ENCODE measurements at regions not wholly inside any gene's neighbourhood (a gene's known extent, or its start where the extent isn't known, plus 50 kb on each side); places are given as distances from the start of the nearest gene placed in this dataset.

GRCh38 chr18:76233876-76234675 is 261.0 kb downstream of the ZNF516 start:
- CTCF ChIA-PET, result no interaction called here
- no peak overlapping the region for H3K4me3 Mint-ChIP-seq
- H3K36me3 Mint-ChIP-seq (ENCODE audit: low read depth), result no peaks in the 10 kb centered on the region
- H3K27me3 Mint-ChIP-seq, result peaks cover 2% of the 10 kb centered on the region
- no peaks in the 10 kb centered on the region for H3K4me1 Mint-ChIP-seq
- DNase-seq, result no peak
- no peak overlapping the region for H3K27ac Mint-ChIP-seq
- POLR2A ChIA-PET, result no interaction called here
- H3K9me3 Mint-ChIP-seq, result peaks cover 1% of the 10 kb centered on the region

GRCh38 chr18:76233406-76233805 is 261.6 kb downstream of the ZNF516 start:
- Mint-ChIP-seq H3K27ac (no peak overlapping the region), H3K4me1 (no peaks in the 10 kb centered on the region), H3K4me3 (no peak overlapping the region), H3K9me3 (no peaks in the 10 kb centered on the region), H3K36me3 (ENCODE audit: low read depth) (no peaks in the 10 kb centered on the region), H3K27me3 (peaks cover 2% of the 10 kb centered on the region)
- ChIA-PET POLR2A (no interaction called here), CTCF (no interaction called here)
- DNase-seq, result no peak

GRCh38 chr18:76232779-76233178 is 262.3 kb downstream of the ZNF516 start:
- DNase-seq, result no peak
- ChIA-PET POLR2A (no interaction called here), CTCF (no interaction called here)
- H3K4me3 Mint-ChIP-seq, result no peak overlapping the region
- H3K36me3 Mint-ChIP-seq (ENCODE audit: low read depth), result no peaks in the 10 kb centered on the region
- no peak overlapping the region for H3K27ac Mint-ChIP-seq
- no peaks in the 10 kb centered on the region for H3K9me3 Mint-ChIP-seq
- peaks cover 2% of the 10 kb centered on the region for H3K27me3 Mint-ChIP-seq
- H3K4me1 Mint-ChIP-seq, result no peaks in the 10 kb centered on the region

GRCh38 chr18:76232010-76232409 is 263.0 kb downstream of the ZNF516 start:
- POLR2A ChIA-PET, result no interaction called here

GRCh38 chr18:76231402-76231801 is 263.6 kb downstream of the ZNF516 start:
- H3K27ac Mint-ChIP-seq, result no peak overlapping the region

More at GRCh38 chr18:76232010-76232409, 263.0 kb downstream of the ZNF516 start:
- DNase-seq, result no peak
- H3K4me1 Mint-ChIP-seq, result no peaks in the 10 kb centered on the region
- no peak overlapping the region for H3K27ac Mint-ChIP-seq
- H3K4me3 Mint-ChIP-seq, result no peak overlapping the region
- H3K36me3 Mint-ChIP-seq (ENCODE audit: low read depth), result no peaks in the 10 kb centered on the region
- peaks cover 2% of the 10 kb centered on the region for H3K27me3 Mint-ChIP-seq
- CTCF ChIA-PET, result no interaction called here
- H3K9me3 Mint-ChIP-seq, result no peaks in the 10 kb centered on the region

GRCh38 chr18:76230791-76231190 is 264.3 kb downstream of the ZNF516 start:
- Mint-ChIP-seq H3K9me3 (no peaks in the 10 kb centered on the region), H3K27ac (no peak overlapping the region), H3K4me1 (no peaks in the 10 kb centered on the region), H3K27me3 (no peaks in the 10 kb centered on the region), H3K4me3 (no peak overlapping the region), H3K36me3 (ENCODE audit: low read depth) (no peaks in the 10 kb centered on the region)
- no peak for DNase-seq
- ChIA-PET CTCF (no interaction called here), POLR2A (no interaction called here)

More at GRCh38 chr18:76231402-76231801, 263.6 kb downstream of the ZNF516 start:
- ChIA-PET CTCF (no interaction called here), POLR2A (no interaction called here)
- Mint-ChIP-seq H3K9me3 (no peaks in the 10 kb centered on the region), H3K36me3 (ENCODE audit: low read depth) (no peaks in the 10 kb centered on the region), H3K4me1 (no peaks in the 10 kb centered on the region), H3K4me3 (no peak overlapping the region), H3K27me3 (peaks cover 2% of the 10 kb centered on the region)
- no peak for DNase-seq

- DNase-seq, result no peak
- Mint-ChIP-seq H3K4me3 (no peak overlapping the region), H3K9me3 (no peaks in the 10 kb centered on the region)
These were observed 266.3 kb downstream of the ZNF516 start for GRCh38 chr18:76228716-76229115.

GRCh38 chr18:76227759-76228158 is 267.3 kb downstream of the ZNF516 start:
- no peak for DNase-seq
- H3K9me3 Mint-ChIP-seq, result no peaks in the 10 kb centered on the region

More at GRCh38 chr18:76228716-76229115, 266.3 kb downstream of the ZNF516 start:
- ChIA-PET POLR2A (no interaction called here), CTCF (no interaction called here)
- no peaks in the 10 kb centered on the region for H3K27me3 Mint-ChIP-seq
- no peak overlapping the region for H3K27ac Mint-ChIP-seq
- H3K4me1 Mint-ChIP-seq, result no peaks in the 10 kb centered on the region
- no peaks in the 10 kb centered on the region for H3K36me3 Mint-ChIP-seq (ENCODE audit: low read depth)

GRCh38 chr18:76223403-76223802 is 271.6 kb downstream of the ZNF516 start:
- no peaks in the 10 kb centered on the region for H3K36me3 Mint-ChIP-seq (ENCODE audit: low read depth)
- ChIA-PET CTCF (no interaction called here), POLR2A (no interaction called here)
- H3K4me3 Mint-ChIP-seq, result no peak overlapping the region
- no peak for DNase-seq
- H3K9me3 Mint-ChIP-seq, result no peaks in the 10 kb centered on the region
- H3K27me3 Mint-ChIP-seq, result no peaks in the 10 kb centered on the region
- no peaks in the 10 kb centered on the region for H3K4me1 Mint-ChIP-seq
- H3K27ac Mint-ChIP-seq, result no peak overlapping the region

More at GRCh38 chr18:76227759-76228158, 267.3 kb downstream of the ZNF516 start:
- Mint-ChIP-seq H3K4me3 (no peak overlapping the region), H3K27ac (no peak overlapping the region), H3K36me3 (ENCODE audit: low read depth) (no peaks in the 10 kb centered on the region), H3K27me3 (no peaks in the 10 kb centered on the region), H3K4me1 (no peaks in the 10 kb centered on the region)
- ChIA-PET POLR2A (interaction anchor here (0.6 kb wide), 1 partner anchor 406 kb away, joined by 3 read pairs; no protein-coding TSS in a partner anchor), CTCF (no interaction called here)

- CTCF ChIA-PET, result no interaction called here
- no peaks in the 10 kb centered on the region for H3K9me3 Mint-ChIP-seq
- no peak overlapping the region for H3K27ac Mint-ChIP-seq
- no peak for DNase-seq
- POLR2A ChIA-PET, result no interaction called here
- no peak overlapping the region for H3K4me3 Mint-ChIP-seq
- peaks cover 3% of the 10 kb centered on the region for H3K4me1 Mint-ChIP-seq
- H3K36me3 Mint-ChIP-seq (ENCODE audit: low read depth), result no peaks in the 10 kb centered on the region
- H3K27me3 Mint-ChIP-seq, result no peaks in the 10 kb centered on the region
These were observed 276.0 kb downstream of the ZNF516 start for GRCh38 chr18:76219023-76219422.

- Mint-ChIP-seq H3K4me1 (peaks cover 14% of the 10 kb centered on the region), H3K27ac (no peak overlapping the region), H3K36me3 (ENCODE audit: low read depth) (no peaks in the 10 kb centered on the region), H3K4me3 (no peak overlapping the region), H3K9me3 (no peaks in the 10 kb centered on the region), H3K27me3 (no peaks in the 10 kb centered on the region)
- ChIA-PET CTCF (no interaction called here), POLR2A (no interaction called here)
- no peak for DNase-seq
These were observed 278.9 kb downstream of the ZNF516 start for GRCh38 chr18:76216096-76216495.

GRCh38 chr18:76213991-76214390 is 281.1 kb downstream of the ZNF516 start:
- POLR2A ChIA-PET, result no interaction called here
- H3K27ac Mint-ChIP-seq, result no peak overlapping the region
- H3K9me3 Mint-ChIP-seq, result no peaks in the 10 kb centered on the region
- H3K27me3 Mint-ChIP-seq, result no peaks in the 10 kb centered on the region
- no peak overlapping the region for H3K4me3 Mint-ChIP-seq
- H3K4me1 Mint-ChIP-seq, result peaks cover 21% of the 10 kb centered on the region
- no peak for DNase-seq
- no peaks in the 10 kb centered on the region for H3K36me3 Mint-ChIP-seq (ENCODE audit: low read depth)
- CTCF ChIA-PET, result no interaction called here

GRCh38 chr18:76212960-76213359 is 282.1 kb downstream of the ZNF516 start:
- Mint-ChIP-seq H3K4me3 (no peak overlapping the region), H3K27ac (no peak overlapping the region), H3K4me1 (peaks cover 23% of the 10 kb centered on the region), H3K27me3 (no peaks in the 10 kb centered on the region), H3K9me3 (no peaks in the 10 kb centered on the region), H3K36me3 (ENCODE audit: low read depth) (no peaks in the 10 kb centered on the region)
- ChIA-PET CTCF (no interaction called here), POLR2A (no interaction called here)
- peak; percentile 34 for DNase-seq

- no peaks in the 10 kb centered on the region for H3K36me3 Mint-ChIP-seq (ENCODE audit: low read depth)
- no peak overlapping the region for H3K4me3 Mint-ChIP-seq
- H3K27ac Mint-ChIP-seq, result no peak overlapping the region
- H3K9me3 Mint-ChIP-seq, result no peaks in the 10 kb centered on the region
- DNase-seq, result no peak
- ChIA-PET POLR2A (no interaction called here), CTCF (interaction anchor here (1.7 kb wide), 1 partner anchor 17 kb away, joined by 3 read pairs; no protein-coding TSS in a partner anchor)
- no peaks in the 10 kb centered on the region for H3K27me3 Mint-ChIP-seq
- peaks cover 23% of the 10 kb centered on the region for H3K4me1 Mint-ChIP-seq
These were observed 285.4 kb downstream of the ZNF516 start for GRCh38 chr18:76209597-76209996.
